ENCODE measurements at regions not wholly inside any gene's neighbourhood (a gene's known extent, or its start where the extent isn't known, plus 50 kb on each side); places are given as distances from the start of the nearest gene placed in this dataset.

GRCh38 chr2:105553538-105554196 is 154.8 kb upstream of the FHL2 start:
- ChIA-PET CTCF (interaction anchor here (1.3 kb wide), 1 partner anchor 12 kb away, joined by 3 read pairs; no protein-coding TSS in a partner anchor), POLR2A (no interaction called here)
- no peak overlapping the region for H3K4me3 ChIP-seq (ENCODE audit: control insufficient read depth in 1 of 7, extremely low read depth in 1 of 7, insufficient read depth in 4 of 7, low read depth in 2 of 7, low read length in 6 of 7)

GRCh38 chr2:105546628-105546974 is 147.8 kb upstream of the FHL2 start:
- ChIA-PET POLR2A (no interaction called here), CTCF (interaction anchor here (0.7 to 2.7 kb wide), 14 partner anchors 8 to 206 kb away, joined by 3 to 14 read pairs (median 4); no protein-coding TSS in a partner anchor)
- H3K4me3 ChIP-seq (ENCODE audit: control insufficient read depth in 1 of 7, extremely low read depth in 1 of 7, insufficient read depth in 4 of 7, low read depth in 2 of 7, low read length in 6 of 7): peak overlapping the region in 2 of 7 experiments; percentile 4 to 28
- no peak overlapping the region for H3K27ac ChIP-seq (ENCODE audit: insufficient read depth in 1 of 2, low read depth in 1 of 2, low read length in 2 of 2, poor library complexity in 1 of 2, severe bottlenecking in 2 of 2)
- 78% methylated on average over 2 of the region's 6 CpGs for WGBS (ENCODE audit: insufficient coverage)
- no peaks in the 10 kb centered on the region for H3K36me3 ChIP-seq (ENCODE audit: control insufficient read depth in 4 of 4, insufficient read depth in 4 of 4, low read length in 3 of 4)
- DNase-seq: peak in 2 of 3 donors; percentile 27 to 42
- peaks cover 0 to 2% (median 0%) of the 10 kb centered on the region in 5 experiments for H3K27me3 ChIP-seq (replicated peaks in 2 of 5; ENCODE audit: control insufficient read depth in 4 of 5, insufficient read depth in 5 of 5, low read length in 4 of 5)
- H3K9me3 ChIP-seq (ENCODE audit: control extremely low read depth in 1 of 5, control insufficient read depth in 4 of 5, insufficient read depth in 2 of 5, low read depth in 1 of 5, low read length in 4 of 5): no peaks in the 10 kb centered on the region
- peaks cover 0 to 13% (median 6%) of the 10 kb centered on the region in 4 experiments for H3K4me1 ChIP-seq (ENCODE audit: control extremely low read depth in 1 of 4, control insufficient read depth in 4 of 4, insufficient read depth in 4 of 4, low read length in 3 of 4)

More at GRCh38 chr2:105553538-105554196, 154.8 kb upstream of the FHL2 start:
- Histone ChIP-seq H3K27me3 (replicated peaks in 2 of 5; ENCODE audit: control insufficient read depth in 4 of 5, insufficient read depth in 5 of 5, low read length in 4 of 5) (peaks cover 0 to 4% (median 0%) of the 10 kb centered on the region in 5 experiments), H3K27ac (ENCODE audit: insufficient read depth in 1 of 2, low read depth in 1 of 2, low read length in 2 of 2, poor library complexity in 1 of 2, severe bottlenecking in 2 of 2) (no peak overlapping the region), H3K36me3 (ENCODE audit: control insufficient read depth in 4 of 4, insufficient read depth in 4 of 4, low read length in 3 of 4) (no peaks in the 10 kb centered on the region), H3K9me3 (ENCODE audit: control extremely low read depth in 1 of 5, control insufficient read depth in 4 of 5, insufficient read depth in 2 of 5, low read depth in 1 of 5, low read length in 4 of 5) (no peaks in the 10 kb centered on the region), H3K4me1 (ENCODE audit: control extremely low read depth in 1 of 4, control insufficient read depth in 4 of 4, insufficient read depth in 4 of 4, low read length in 3 of 4) (peaks cover 0 to 16% (median 9%) of the 10 kb centered on the region in 4 experiments)
- 99% methylated on average over 7 of the region's 9 CpGs for WGBS (ENCODE audit: insufficient coverage)
- no peak for DNase-seq

- Histone ChIP-seq H3K4me3 (ENCODE audit: control insufficient read depth in 1 of 7, extremely low read depth in 1 of 7, insufficient read depth in 4 of 7, low read depth in 2 of 7, low read length in 6 of 7) (peak overlapping the region in 2 of 7 experiments; percentile 4 to 28), H3K36me3 (ENCODE audit: control insufficient read depth in 4 of 4, insufficient read depth in 4 of 4, low read length in 3 of 4) (no peaks in the 10 kb centered on the region), H3K9me3 (ENCODE audit: control extremely low read depth in 1 of 5, control insufficient read depth in 4 of 5, insufficient read depth in 2 of 5, low read depth in 1 of 5, low read length in 4 of 5) (no peaks in the 10 kb centered on the region), H3K27ac (ENCODE audit: insufficient read depth in 1 of 2, low read depth in 1 of 2, low read length in 2 of 2, poor library complexity in 1 of 2, severe bottlenecking in 2 of 2) (no peak overlapping the region), H3K27me3 (replicated peaks in 2 of 5; ENCODE audit: control insufficient read depth in 4 of 5, insufficient read depth in 5 of 5, low read length in 4 of 5) (peaks cover 0 to 2% (median 0%) of the 10 kb centered on the region in 5 experiments), H3K4me1 (ENCODE audit: control extremely low read depth in 1 of 4, control insufficient read depth in 4 of 4, insufficient read depth in 4 of 4, low read length in 3 of 4) (peaks cover 0 to 13% (median 6%) of the 10 kb centered on the region in 4 experiments)
- peak; percentile 62 to 78 (median 73) for DNase-seq
- WGBS (ENCODE audit: insufficient coverage): 46% methylated on average over 10 of the region's 11 CpGs
- CTCF ChIA-PET: interaction anchor here (0.8 to 2.7 kb wide), 17 partner anchors 9 to 206 kb away, joined by 3 to 14 read pairs (median 5); no protein-coding TSS in a partner anchor
- POLR2A ChIA-PET: no interaction called here
These were observed 147.1 kb upstream of the FHL2 start for GRCh38 chr2:105545730-105546627.

- no peaks in the 10 kb centered on the region for H3K9me3 ChIP-seq (ENCODE audit: control extremely low read depth in 1 of 5, control insufficient read depth in 4 of 5, insufficient read depth in 2 of 5, low read depth in 1 of 5, low read length in 4 of 5)
- no peak for DNase-seq
- peaks cover 0 to 13% (median 6%) of the 10 kb centered on the region in 4 experiments for H3K4me1 ChIP-seq (ENCODE audit: control extremely low read depth in 1 of 4, control insufficient read depth in 4 of 4, insufficient read depth in 4 of 4, low read length in 3 of 4)
- H3K4me3 ChIP-seq (ENCODE audit: control insufficient read depth in 1 of 7, extremely low read depth in 1 of 7, insufficient read depth in 4 of 7, low read depth in 2 of 7, low read length in 6 of 7): no peak overlapping the region
- no peaks in the 10 kb centered on the region for H3K36me3 ChIP-seq (ENCODE audit: control insufficient read depth in 4 of 4, insufficient read depth in 4 of 4, low read length in 3 of 4)
- H3K27ac ChIP-seq (ENCODE audit: insufficient read depth in 1 of 2, low read depth in 1 of 2, low read length in 2 of 2, poor library complexity in 1 of 2, severe bottlenecking in 2 of 2): no peak overlapping the region
- WGBS (ENCODE audit: insufficient coverage): 93% methylated on average over 11 of the region's 12 CpGs
- CTCF ChIA-PET: interaction anchor here (0.7 to 2.5 kb wide), 15 partner anchors 15 to 200 kb away, joined by 3 to 8 read pairs (median 3); no protein-coding TSS in a partner anchor
- peaks cover 0 to 2% (median 0%) of the 10 kb centered on the region in 5 experiments for H3K27me3 ChIP-seq (replicated peaks in 2 of 5; ENCODE audit: control insufficient read depth in 4 of 5, insufficient read depth in 5 of 5, low read length in 4 of 5)
- POLR2A ChIA-PET: no interaction called here
These were observed 145.9 kb upstream of the FHL2 start for GRCh38 chr2:105544591-105545377.

GRCh38 chr2:105541189-105542050 is 142.6 kb upstream of the FHL2 start:
- WGBS (ENCODE audit: insufficient coverage): 81% methylated on average over 9 of the region's 13 CpGs
- CTCF ChIA-PET: interaction anchor here (1.0 kb wide), 1 partner anchor 174 kb away, joined by 4 read pairs; no protein-coding TSS in a partner anchor
- no peaks in the 10 kb centered on the region for H3K9me3 ChIP-seq (ENCODE audit: control extremely low read depth in 1 of 5, control insufficient read depth in 4 of 5, insufficient read depth in 2 of 5, low read depth in 1 of 5, low read length in 4 of 5)

GRCh38 chr2:105540642-105541041 is 141.8 kb upstream of the FHL2 start:
- DNase-seq: no peak
- Histone ChIP-seq H3K4me1 (ENCODE audit: control extremely low read depth in 1 of 4, control insufficient read depth in 4 of 4, insufficient read depth in 4 of 4, low read length in 3 of 4) (no peaks in the 10 kb centered on the region), H3K4me3 (ENCODE audit: control insufficient read depth in 1 of 7, extremely low read depth in 1 of 7, insufficient read depth in 4 of 7, low read depth in 2 of 7, low read length in 6 of 7) (no peak overlapping the region), H3K36me3 (ENCODE audit: control insufficient read depth in 4 of 4, insufficient read depth in 4 of 4, low read length in 3 of 4) (no peaks in the 10 kb centered on the region), H3K9me3 (ENCODE audit: control extremely low read depth in 1 of 5, control insufficient read depth in 4 of 5, insufficient read depth in 2 of 5, low read depth in 1 of 5, low read length in 4 of 5) (no peaks in the 10 kb centered on the region), H3K27ac (ENCODE audit: insufficient read depth in 1 of 2, low read depth in 1 of 2, low read length in 2 of 2, poor library complexity in 1 of 2, severe bottlenecking in 2 of 2) (no peak overlapping the region), H3K27me3 (replicated peaks in 2 of 5; ENCODE audit: control insufficient read depth in 4 of 5, insufficient read depth in 5 of 5, low read length in 4 of 5) (peaks cover 0 to 2% (median 0%) of the 10 kb centered on the region in 5 experiments)
- WGBS (ENCODE audit: insufficient coverage): no CpG with 5 or more reads among the region's 2 CpGs
- ChIA-PET CTCF (interaction anchor here (1.0 kb wide), 1 partner anchor 173 kb away, joined by 4 read pairs; no protein-coding TSS in a partner anchor), POLR2A (interaction anchor here (0.6 to 0.8 kb wide), 2 partner anchors 894 to 1049 kb away, joined by 3 read pairs; no protein-coding TSS in a partner anchor)

More at GRCh38 chr2:105541189-105542050, 142.6 kb upstream of the FHL2 start:
- Histone ChIP-seq H3K27me3 (replicated peaks in 2 of 5; ENCODE audit: control insufficient read depth in 4 of 5, insufficient read depth in 5 of 5, low read length in 4 of 5) (peaks cover 0 to 2% (median 0%) of the 10 kb centered on the region in 5 experiments), H3K27ac (ENCODE audit: insufficient read depth in 1 of 2, low read depth in 1 of 2, low read length in 2 of 2, poor library complexity in 1 of 2, severe bottlenecking in 2 of 2) (no peak overlapping the region), H3K4me1 (ENCODE audit: control extremely low read depth in 1 of 4, control insufficient read depth in 4 of 4, insufficient read depth in 4 of 4, low read length in 3 of 4) (peaks cover 0 to 4% (median 3%) of the 10 kb centered on the region in 4 experiments), H3K4me3 (ENCODE audit: control insufficient read depth in 1 of 7, extremely low read depth in 1 of 7, insufficient read depth in 4 of 7, low read depth in 2 of 7, low read length in 6 of 7) (no peak overlapping the region), H3K36me3 (ENCODE audit: control insufficient read depth in 4 of 4, insufficient read depth in 4 of 4, low read length in 3 of 4) (no peaks in the 10 kb centered on the region)
- no peak for DNase-seq
- POLR2A ChIA-PET: no interaction called here

Measured in common myeloid progenitor, CD34-positive (primary cell).